NB4 (cell line): ENCODE measurements at regions not wholly inside any gene's neighbourhood (a gene's known extent, or its start where the extent isn't known, plus 50 kb on each side); places are given as distances from the start of the nearest gene placed in this dataset.

ENCODE experiments used
- DNase-seq: peaks from one replicate; pipeline ENCODE4 v3.0.0; 2010; ENCODE audit warnings: low read depth
- H3K4me3 ChIP-seq: one replicate; pipeline ENCODE4 v1.5.1; 2011; ENCODE audit warnings: mild to moderate bottlenecking, low read depth, low read length, moderate library complexity
- CTCF ChIP-seq: IDR thresholded peaks from one replicate; pipeline ENCODE4 v1.5.1; 2012; ENCODE audit warnings: low read depth, low read length
- MAX ChIP-seq: IDR thresholded peaks from 2 replicates; pipeline ENCODE4 v1.6.1; 2011; ENCODE audit warnings: low read depth, low read length
- MYC ChIP-seq: IDR thresholded peaks from 2 replicates; pipeline ENCODE4 v1.6.1; 2011; ENCODE audit warnings: low read depth, low read length
- POLR2A ChIP-seq: IDR thresholded peaks from 2 replicates; pipeline ENCODE4 v1.6.1; 2011; ENCODE audit warnings: mild to moderate bottlenecking; ENCODE audit not compliant: insufficient read length; ENCODE audit errors: extremely low read depth

- H3K4me3 ChIP-seq: no peak overlapping the region
These were observed 61.7 kb downstream of the KCNJ2 start for GRCh38 chr17:70230850-70231640.

GRCh38 chr17:70232466-70232865, 63.1 kb downstream of the KCNJ2 start:
- TF ChIP-seq CTCF (no peak), MYC (no peak), MAX (no peak), POLR2A (no peak)
- DNase-seq: no peak
- H3K4me3 ChIP-seq: no peak overlapping the region

More at GRCh38 chr17:70230850-70231640, 61.7 kb downstream of the KCNJ2 start:
- no peak for TF ChIP-seq MYC
- no peak for TF ChIP-seq MAX
- TF ChIP-seq CTCF: no peak
- no peak for TF ChIP-seq POLR2A
- no peak for DNase-seq

GRCh38 chr17:70235252-70235651, 65.9 kb downstream of the KCNJ2 start:
- TF ChIP-seq CTCF (no peak), MAX (no peak), POLR2A (no peak), MYC (no peak)
- DNase-seq: no peak

GRCh38 chr17:70238228-70238627, 68.9 kb downstream of the KCNJ2 start:
- no peak overlapping the region for H3K4me3 ChIP-seq
- DNase-seq: no peak
- no peak for TF ChIP-seq POLR2A
- no peak for TF ChIP-seq CTCF
- TF ChIP-seq MYC: no peak
- TF ChIP-seq MAX: no peak

More at GRCh38 chr17:70235252-70235651, 65.9 kb downstream of the KCNJ2 start:
- H3K4me3 ChIP-seq: no peak overlapping the region

GRCh38 chr17:70238646-70239045, 69.3 kb downstream of the KCNJ2 start:
- no peak overlapping the region for H3K4me3 ChIP-seq
- no peak for DNase-seq

More at GRCh38 chr17:70238646-70239045, 69.3 kb downstream of the KCNJ2 start:
- TF ChIP-seq POLR2A (no peak), CTCF (no peak)
